CD4-positive, alpha-beta T cell treated with Interleukin-4 for 4 hours (primary cell): ENCODE measurements at regions not wholly inside any gene's neighbourhood (a gene's known extent, or its start where the extent isn't known, plus 50 kb on each side); places are given as distances from the start of the nearest gene placed in this dataset.

ENCODE experiments used
- DNase-seq: peaks from one replicate; pipeline ENCODE4 v3.0.0-alpha.2; 2020

DNA sequence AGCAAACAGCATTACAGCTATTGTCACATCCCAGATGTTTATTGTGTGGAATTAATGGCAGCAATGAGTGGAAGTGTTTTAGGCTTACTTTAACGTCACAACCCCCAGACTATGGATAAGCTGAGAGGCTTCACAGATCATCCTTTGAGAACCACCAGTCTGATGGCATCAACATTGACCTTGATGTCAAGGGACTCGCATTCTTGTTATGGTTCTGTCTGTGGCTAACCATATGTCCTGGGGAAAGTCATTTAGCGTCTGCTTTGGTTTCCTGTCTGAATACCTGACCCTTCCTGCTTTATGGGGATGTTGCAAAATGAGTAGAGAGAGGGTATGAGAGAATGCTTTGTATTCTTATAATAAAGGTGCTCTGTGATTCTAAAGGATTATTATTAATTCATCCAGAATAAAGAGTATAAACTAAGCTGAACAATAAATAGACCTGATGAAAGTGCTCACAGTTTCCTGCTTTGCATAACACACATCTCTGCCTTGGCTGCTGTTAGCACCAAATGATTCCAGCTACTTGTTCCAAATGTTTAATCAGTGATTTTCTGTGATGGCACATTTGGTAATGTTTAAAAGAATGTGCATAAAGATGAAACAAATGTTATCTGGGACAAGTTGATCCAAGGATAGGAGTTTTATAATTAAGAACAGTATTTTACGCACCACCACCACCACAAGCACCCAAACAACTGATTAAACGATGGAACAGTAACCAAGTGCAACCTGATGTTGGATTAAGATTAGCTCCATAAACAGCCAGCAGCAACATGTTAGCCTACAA is 116.9 kb upstream of the LRIG3 start:
- DNase-seq = no peak

- DNase-seq = no peak
These were observed 116.0 kb upstream of the LRIG3 start for GRCh38 chr12:59036347-59036746.

DNA sequence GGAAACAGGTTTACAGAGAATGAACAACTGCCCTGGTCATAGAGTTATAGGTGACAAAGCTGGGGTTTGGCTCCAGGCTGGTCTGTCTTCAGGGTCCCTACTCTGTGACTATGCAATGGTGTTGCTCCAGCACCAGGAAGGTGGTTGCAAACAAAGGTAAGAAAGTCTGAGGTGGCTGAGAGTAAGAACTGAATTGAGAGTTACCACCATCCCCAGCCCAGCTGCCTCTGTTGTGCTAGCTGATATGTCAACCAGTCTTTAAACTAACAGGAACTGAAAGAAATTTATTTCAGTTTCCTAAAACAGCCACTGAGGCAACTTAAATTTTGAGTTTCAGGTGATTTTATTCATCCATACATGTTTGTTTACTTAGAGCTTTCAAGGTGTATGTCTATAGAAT is 111.0 kb upstream of the LRIG3 start:
- no peak for DNase-seq

DNA sequence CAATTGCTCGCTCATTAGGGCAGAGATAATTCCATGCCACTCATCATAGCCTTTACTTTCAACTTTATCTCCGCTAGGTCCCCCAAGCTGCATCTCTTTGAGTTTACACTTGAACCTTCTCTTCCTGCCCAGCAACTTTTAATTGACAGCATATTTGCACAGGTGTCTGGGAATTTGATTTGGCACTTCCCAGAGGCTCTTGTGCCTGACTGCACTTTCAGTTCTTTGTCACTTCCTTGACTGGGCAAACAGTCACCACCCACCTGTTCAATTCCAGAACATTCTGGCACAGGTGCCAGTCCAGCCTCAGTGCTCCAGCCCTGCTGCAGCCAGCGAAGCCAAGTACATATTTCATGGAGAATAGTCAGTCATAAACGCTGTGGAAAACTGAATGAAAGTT is 110.1 kb upstream of the LRIG3 start:
- no peak for DNase-seq

DNA sequence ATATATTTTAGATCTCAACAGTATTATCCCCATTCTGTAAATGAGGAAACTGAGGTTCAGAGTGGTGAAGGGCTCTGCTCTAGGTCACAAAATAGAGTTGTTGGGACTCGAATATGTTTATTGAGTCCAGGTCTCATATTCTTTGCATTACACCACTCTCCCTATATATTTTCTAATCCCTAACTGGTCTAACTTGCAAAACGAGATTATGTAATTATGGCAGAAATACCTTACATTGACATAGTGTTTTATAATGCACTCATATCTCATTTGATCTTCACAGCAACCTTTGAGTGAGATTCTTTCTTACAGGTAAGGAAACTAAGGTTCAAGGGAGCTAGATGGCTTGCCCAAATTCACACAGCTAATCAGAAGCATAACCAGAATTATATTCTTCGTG is 106.9 kb upstream of the LRIG3 start:
- DNase-seq = no peak

- no peak for DNase-seq
These were observed 103.6 kb upstream of the LRIG3 start for GRCh38 chr12:59023861-59024424.

DNA sequence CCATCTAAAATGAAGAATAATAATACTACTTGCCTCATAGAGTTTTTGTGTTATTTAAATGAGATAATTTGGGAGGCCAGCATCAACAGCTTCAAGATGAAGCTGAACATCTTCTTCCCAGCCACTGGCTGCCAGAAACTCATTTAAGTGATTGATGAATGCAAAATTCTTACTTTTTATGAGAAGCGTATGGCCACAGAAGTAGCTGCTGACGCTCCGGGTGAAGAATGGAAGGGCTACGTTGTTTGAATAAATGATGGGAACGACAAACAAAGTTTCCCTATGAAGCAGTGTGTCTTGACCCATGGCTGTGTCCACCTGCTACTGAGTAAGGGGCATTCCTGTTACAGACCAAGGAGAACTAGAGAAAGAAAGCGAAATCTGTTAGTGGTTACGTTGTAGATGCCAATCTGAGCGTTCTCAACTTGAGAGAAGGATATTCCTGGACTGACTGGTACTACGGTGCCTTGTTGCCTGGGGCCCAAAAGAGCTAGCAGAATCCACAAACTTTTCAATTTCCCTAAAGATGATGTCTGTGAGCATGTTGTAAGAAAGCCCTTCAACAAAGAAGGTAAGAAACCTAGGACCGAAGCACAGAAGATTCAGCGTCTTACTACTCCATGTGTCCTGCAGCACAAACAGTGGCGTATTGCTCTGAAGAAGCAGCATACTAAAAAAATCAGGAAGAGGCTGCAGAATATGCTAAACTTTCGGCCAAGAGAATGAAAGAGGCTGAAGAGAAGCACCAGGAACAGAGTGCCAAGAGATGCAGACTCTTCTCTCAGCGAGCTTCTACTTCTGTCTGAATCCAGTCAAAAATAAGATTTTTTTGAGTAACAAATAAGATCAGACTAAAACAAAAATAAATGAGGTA is 100.0 kb upstream of the LRIG3 start:
- DNase-seq = no peak

GRCh38 chr12:59014885-59015284 is 94.6 kb upstream of the LRIG3 start:
- DNase-seq = no peak

DNA sequence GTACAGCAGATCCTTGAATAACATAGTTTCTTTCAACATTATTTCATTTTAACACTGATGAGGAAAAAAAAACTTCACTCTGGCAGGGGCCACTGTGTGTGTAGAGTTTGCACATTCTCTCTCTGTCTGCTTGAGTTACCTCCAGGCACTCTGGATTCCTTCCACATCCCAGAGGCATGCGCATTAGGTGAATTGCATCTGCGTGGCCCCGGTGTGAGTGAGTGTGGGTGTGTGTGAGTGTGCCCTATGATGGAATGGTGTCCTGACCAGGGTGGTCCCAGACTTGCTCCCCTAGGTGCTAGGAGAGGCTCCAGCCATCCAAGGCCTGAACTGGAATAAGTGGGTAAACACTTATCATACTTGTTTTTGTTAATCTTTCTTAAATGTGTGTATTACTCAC is 90.6 kb upstream of the LRIG3 start:
- no peak for DNase-seq

GRCh38 chr12:59010118-59010517 is 89.8 kb upstream of the LRIG3 start:
- no peak for DNase-seq

DNA sequence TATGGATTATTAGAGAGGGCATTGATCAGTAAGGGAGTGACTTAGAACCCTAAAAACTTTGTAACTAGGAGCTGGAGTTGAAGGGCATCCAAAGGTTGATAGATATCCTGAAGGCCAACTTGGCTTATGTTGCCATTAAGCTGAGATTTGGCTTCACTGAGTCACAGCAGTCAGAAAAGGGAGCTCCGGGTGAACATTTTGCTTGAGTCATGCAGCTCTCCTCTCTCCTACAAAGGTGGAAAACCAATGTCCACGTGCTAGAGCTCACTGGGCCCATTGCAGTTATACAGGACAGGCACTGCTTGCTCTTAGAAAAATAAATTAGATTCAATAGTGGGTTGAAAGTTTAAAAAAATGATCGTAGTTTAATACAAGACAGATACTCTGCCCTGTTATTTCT is 87.3 kb upstream of the LRIG3 start:
- no peak for DNase-seq

DNA sequence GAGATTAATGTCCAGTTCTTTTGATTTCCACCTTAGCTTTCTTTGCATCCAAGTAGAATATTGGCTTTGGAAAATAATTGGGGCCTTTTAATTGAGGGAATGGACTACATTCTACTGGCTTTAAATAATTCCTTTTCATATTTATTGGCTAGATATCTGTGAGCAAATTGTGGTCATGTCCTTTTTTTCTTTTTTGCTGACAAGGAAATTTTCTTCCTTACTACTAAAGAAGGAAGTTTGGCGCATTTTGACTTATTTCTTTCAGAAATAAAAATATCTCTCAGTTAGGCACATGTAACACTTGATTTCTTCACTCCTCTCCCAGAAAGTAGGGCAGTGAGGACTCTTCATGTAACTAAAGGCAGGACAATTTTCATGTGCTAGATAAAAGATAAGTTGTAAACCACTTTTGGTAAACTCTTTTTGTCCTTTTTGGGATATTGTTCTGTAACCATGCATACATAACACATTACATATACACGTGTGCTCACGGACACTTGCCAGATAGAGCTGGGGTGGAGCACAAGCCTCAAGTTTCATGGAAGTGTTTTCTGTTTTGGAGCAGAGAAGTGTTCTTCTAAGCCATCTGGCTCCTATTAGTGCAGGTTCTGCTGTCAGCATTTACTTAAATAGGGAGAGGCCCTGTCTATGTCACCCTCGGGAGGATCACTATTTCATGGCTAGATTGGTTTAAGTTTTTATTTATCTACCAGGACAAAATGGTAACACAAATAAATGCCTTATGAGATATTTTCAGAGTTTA is 85.1 kb upstream of the LRIG3 start:
- no peak for DNase-seq

DNA sequence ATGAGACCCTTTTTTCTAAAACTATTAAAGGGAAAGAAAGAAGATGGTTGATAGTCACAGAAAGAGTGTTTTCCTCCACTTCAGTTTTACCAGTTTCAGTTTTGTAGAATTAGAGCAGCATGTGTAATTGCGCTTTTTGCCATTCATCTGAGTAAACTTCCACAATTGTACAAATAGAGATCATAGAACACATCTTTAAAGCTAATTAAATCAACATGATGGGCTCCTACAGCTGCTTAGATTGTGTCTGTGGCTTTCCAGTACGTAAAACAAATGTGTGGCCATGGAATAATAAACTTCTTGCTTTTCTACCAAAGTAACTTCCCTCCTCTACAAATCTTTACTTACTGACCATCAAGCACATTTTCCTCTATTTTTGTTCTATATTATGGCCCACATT is 84.2 kb upstream of the LRIG3 start:
- no peak for DNase-seq

- DNase-seq = no peak
These were observed 75.5 kb upstream of the LRIG3 start for GRCh38 chr12:58995666-58996363.

- no peak for DNase-seq
These were observed 68.5 kb upstream of the LRIG3 start for GRCh38 chr12:58988643-58989344.

- DNase-seq = no peak
These were observed 61.7 kb upstream of the LRIG3 start for GRCh38 chr12:58981961-58982360.

DNA sequence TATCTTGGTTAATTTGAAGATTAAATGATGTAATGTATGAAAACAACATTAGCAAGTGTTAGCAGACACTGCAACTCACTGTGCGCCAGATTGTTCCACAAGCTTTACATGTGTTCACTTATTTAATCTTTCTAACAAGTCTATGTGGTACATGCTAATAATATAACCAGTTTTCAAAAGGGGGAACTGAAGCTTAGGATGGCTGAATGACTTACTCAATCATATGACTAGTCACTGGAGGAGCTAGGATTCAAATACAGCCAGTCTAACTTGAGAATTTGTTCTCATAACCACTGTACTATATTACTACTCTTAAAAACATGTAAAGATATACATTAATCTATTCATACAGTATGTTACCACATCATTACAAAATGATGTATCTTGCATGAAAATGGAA is 60.5 kb upstream of the LRIG3 start:
- DNase-seq = no peak

- no peak for DNase-seq
These were observed 58.4 kb upstream of the LRIG3 start for GRCh38 chr12:58978717-58979116.

GRCh38 chr12:58977476-58977875 is 57.2 kb upstream of the LRIG3 start:
- DNase-seq = no peak

DNA sequence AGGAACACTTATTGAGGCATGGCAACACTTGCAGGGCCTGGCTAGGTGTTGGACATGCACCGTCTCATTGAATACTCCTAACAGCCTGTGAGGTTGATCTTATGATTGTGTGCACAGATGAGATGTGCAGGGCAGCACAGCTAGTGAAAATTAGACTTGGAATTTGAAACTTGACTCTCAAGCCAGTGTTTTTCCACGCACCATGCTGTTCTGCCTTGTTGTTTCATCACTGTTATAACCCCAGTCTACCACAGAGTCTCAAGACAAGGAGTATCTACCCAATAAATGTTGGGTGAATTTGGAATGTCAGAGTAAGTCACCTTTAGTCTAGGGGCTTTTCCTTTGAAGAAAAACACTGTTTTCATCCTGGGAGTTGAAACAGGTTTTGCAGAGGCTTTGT is 55.8 kb upstream of the LRIG3 start:
- no peak for DNase-seq
